ENCODE measurements at regions not wholly inside any gene's neighbourhood (a gene's known extent, or its start where the extent isn't known, plus 50 kb on each side); places are given as distances from the start of the nearest gene placed in this dataset.

GRCh38 chr3:127477396-127477795 is 113.1 kb downstream of the TPRA1 start:
- TF ChIP-seq CTCF (conservative IDR thresholded peaks at IDR 0.05) (no peak), EZH2 (IDR thresholded peaks at IDR 0.05; ENCODE audit: low read depth) (no peak)
